ENCODE measurements at regions not wholly inside any gene's neighbourhood (a gene's known extent, or its start where the extent isn't known, plus 50 kb on each side); places are given as distances from the start of the nearest gene placed in this dataset.
"Not testable (repeated sequence)": the region's sequence is repeated elsewhere in the genome, so short reads cannot be mapped to it uniquely, and the experiment has no call there.

DNA sequence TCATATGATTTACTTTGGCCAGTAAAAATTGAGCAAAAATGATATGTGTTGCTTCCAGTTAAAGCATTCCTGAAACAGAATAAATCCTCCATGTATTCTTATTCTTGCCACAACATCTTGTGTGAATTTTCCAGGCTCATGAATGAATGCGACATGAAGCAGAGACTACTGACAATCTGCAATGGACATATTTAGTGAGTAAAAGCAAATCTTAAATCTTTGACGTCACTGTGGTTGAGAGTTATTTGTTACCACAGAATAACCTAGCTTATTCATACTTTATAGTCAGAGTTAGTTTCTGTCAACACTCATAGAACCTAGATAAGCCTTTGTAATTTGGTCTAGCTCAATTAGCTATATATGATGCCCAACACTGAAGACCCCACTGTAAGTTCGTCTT, 1443.1 kb downstream of the PCDH9 start:
- TF ChIP-seq GATA1 (IDR thresholded peaks at IDR 0.05; ENCODE audit: low read depth, low read length) (no peak), POLR2A (IDR thresholded peaks at IDR 0.05; ENCODE audit: low read length) (no peak)
- DNase-seq: no peak

DNA sequence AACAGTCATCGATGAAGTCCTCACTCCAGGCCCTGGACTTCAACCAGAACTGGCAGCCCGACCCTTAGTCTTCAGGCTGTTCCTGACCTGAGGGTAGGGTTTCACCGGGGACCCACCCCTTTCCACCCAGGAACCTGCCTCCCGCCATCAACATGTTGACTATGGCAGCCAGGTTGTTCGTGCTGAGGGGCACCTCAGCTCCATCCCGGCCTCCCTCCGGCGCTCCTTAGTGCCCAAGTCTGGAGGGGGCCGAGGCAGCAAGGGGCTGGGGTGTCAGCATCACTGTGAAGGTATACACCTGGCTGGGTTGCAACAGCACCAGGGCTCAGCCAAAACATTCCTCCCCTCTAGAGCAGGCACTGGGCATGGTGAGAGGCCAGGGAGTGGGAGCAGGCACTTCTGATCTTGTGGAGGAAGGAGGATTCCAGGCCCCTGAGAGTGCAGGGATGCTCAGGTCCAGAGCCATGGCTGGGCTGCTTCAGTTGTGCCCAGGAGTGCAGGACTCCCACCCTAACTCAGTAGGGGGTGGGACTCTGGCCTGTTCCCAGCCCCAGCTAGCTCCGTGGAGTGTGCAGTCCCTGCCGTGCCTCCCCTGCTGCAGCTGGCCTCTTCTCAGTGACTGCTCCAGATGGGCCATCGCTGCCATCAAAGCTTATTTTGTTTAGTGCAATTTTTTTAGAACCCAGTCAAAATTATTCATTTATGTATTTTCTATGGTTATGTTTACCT, 1445.9 kb downstream of the PCDH9 start:
- DNase-seq: no peak
- TF ChIP-seq GATA1 (IDR thresholded peaks at IDR 0.05; ENCODE audit: low read depth, low read length): no peak

DNA sequence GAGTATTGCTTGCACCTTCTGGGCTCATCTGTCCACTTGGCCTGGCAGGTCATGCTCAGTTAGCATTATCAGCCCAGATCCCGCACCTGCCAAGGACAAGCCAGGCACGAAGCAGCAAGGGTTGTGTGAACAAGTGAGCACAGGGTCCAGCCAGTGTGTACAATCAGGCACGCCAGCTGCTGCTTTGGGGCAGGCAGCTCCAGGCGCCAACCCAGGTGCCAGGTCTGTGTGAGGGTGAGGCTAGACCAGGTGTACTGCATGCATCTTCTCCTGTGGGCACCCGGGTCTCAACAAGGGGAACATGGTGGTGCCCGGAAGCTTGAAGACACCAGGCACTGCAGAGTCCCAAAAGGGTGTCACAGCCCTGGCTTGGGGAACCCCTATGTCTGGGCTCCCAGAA, 1446.8 kb downstream of the PCDH9 start:
- TF ChIP-seq POLR2A (IDR thresholded peaks at IDR 0.05; ENCODE audit: low read length): no peak
- no peak for TF ChIP-seq GATA1 (IDR thresholded peaks at IDR 0.05; ENCODE audit: low read depth, low read length)
- no peak for DNase-seq

DNA sequence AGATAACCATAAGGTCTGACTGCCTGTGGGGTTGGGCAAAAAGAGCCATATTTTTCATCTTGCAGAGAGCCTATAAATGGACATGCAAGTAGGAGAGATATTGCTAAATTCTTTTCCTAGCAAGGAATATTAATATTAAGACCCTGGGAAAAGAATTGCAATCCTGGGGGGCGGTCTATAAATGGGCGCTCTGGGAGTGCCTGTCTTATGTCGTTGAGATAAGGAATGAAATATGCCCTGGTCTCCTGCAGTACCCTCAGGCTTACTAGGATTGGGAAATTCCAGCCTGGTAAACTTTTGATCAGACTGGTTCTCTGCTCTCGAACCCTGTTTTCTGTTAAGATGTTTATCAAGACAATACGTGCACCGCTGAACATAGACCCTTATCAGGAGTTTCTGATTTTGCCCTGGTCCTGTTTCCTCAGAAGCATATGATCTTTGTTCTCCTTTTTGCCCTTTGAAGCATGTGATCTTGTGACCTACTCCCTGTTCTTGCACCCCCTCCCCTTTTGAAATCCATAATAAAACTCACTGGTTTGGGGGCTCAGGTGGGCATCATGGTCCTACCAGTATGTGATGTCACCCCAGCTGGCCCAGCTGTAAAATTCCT, 1458.3 kb downstream of the PCDH9 start:
- DNase-seq: not testable (repeated sequence)

DNA sequence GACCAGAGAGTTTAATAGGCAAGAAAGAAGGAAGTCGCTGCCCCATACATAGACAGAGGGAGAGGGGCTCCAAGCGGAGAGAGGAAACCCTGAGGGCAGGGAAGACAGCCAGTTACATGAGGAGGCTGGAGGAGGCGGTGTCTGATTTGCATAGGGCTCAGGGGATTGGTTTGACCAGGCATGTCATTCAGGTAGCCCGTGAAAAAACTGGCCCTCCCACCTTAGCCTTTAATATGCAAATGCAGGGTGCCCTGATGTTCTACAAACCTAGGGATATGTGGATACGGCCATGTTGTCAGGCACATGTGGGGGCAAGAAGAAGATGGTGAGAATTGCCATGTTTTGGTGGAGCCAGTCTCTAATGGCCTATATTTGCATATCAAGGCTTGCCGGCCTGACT, 1461.6 kb downstream of the PCDH9 start:
- DNase-seq: no peak
- TF ChIP-seq POLR2A (IDR thresholded peaks at IDR 0.05; ENCODE audit: low read length) (no peak), GATA1 (IDR thresholded peaks at IDR 0.05; ENCODE audit: low read depth, low read length) (no peak)

DNA sequence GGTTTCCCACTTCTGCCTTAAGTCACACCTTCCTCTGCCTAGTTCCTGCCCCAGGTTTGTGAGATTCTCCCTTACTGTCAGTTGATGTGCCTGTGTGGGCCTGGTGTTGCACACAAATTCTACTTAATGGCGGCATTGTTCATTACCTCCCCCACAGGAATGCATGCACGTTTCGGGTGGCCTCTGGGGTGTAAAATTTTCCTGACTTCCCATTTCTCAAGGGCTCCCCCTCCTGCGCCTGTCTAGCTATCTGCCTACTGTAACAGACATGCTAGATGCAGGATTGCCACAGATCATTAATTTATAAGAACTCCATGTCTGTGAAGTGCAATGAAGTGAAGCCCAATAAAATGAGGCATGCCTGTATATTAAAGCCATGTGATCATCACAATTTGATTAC, 1466.3 kb downstream of the PCDH9 start:
- DNase-seq: no peak
- TF ChIP-seq GATA1 (IDR thresholded peaks at IDR 0.05; ENCODE audit: low read depth, low read length) (no peak), POLR2A (IDR thresholded peaks at IDR 0.05; ENCODE audit: low read length) (no peak)

DNA sequence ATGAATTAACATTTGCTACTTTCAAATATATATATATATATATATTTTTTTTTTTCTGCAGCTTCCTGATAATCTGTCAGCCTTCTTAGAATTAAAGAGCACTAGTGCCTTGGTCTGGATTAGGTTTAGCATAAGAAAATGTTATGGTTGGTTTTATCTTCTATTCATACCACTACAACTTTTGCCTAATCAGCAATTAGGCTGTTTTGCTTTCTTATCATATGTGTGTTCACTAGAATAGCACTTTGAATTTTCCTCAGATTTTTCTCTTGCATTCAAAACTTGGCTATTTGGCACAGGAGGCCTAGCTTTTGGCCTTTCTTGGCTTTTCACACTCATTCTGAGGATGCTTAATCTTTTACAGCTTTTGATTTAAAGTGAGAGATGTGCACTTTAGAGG, 1468.1 kb downstream of the PCDH9 start:
- DNase-seq: no peak
- TF ChIP-seq GATA1 (IDR thresholded peaks at IDR 0.05; ENCODE audit: low read depth, low read length): no peak
- no peak for TF ChIP-seq POLR2A (IDR thresholded peaks at IDR 0.05; ENCODE audit: low read length)

DNA sequence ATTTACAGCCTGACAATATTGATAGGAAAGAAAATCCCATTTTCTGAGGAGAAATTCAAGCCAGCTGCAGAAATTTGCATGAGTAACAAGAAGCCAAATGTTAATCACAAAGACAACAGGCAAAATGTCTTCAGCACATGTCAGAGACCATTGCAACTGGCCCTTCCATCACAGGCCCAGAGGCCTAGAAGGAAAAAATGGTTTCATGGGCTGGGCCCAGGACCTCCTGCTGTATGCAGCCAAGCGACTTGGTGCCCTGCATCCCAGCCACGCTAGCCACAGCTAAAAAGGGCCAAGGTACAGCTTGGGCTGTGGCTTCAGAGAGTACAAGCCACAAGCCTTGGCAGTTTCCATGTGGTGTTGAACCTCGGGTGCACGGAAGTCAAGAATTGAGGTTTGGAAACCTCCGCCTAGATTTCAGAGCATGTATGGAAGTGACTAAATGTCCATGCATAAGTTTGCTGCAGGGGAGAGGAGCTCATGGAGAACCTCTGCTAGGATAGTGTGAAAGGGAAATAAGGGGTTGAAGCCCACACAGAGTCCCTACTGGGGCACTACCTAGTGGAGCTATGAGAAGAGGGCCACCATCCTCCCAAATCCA, 1474.0 kb downstream of the PCDH9 start:
- TF ChIP-seq POLR2A (IDR thresholded peaks at IDR 0.05; ENCODE audit: low read length) (no peak), GATA1 (IDR thresholded peaks at IDR 0.05; ENCODE audit: low read depth, low read length) (no peak)
- DNase-seq: no peak

DNA sequence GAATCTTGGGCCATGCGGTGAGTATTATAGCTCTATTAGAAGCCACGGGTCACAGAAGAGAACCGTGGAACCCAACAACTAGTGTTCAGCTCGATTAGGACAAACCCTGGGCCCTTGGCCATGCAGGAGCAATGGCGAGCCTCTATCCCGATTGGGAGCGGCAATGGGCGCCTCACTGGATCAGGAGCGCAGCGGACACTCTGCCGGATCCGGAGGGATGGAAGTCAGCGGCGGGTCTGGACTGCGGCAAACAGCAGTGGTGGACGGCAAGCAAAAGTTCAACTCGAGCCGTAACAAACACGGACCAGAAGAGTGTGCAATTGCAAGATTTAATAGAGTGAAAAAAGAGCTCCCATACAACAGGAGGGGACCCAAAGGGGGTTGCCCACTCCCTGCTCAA, 1481.9 kb downstream of the PCDH9 start:
- no peak for DNase-seq
- no peak for TF ChIP-seq POLR2A (IDR thresholded peaks at IDR 0.05; ENCODE audit: low read length)
- TF ChIP-seq GATA1 (IDR thresholded peaks at IDR 0.05; ENCODE audit: low read depth, low read length): no peak

DNA sequence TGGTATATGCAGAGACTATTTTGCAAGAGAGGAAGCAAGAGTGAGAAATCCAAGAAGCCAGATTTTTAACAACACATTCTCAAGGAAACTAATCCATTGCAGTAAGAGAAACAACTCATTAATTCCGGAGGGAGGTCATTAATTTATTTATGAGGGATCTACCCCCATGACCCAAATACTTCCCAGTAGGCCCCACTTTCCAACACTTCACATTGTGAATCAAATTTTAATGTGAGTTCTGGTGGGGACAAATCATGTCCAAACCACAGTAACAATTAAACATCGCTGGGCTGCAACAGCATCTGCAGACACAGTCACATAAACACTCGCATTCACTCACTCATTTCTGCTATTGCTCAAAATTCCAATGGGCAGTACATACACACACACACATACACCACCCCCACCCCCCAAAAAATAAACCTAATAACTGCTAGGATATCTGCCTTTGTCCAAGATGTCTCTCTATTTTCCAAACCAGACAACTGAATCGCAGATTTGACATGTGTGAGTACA, 1483.7 kb downstream of the PCDH9 start:
- TF ChIP-seq POLR2A (IDR thresholded peaks at IDR 0.05; ENCODE audit: low read length) (no peak), GATA1 (IDR thresholded peaks at IDR 0.05; ENCODE audit: low read depth, low read length) (no peak)
- DNase-seq: no peak

DNA sequence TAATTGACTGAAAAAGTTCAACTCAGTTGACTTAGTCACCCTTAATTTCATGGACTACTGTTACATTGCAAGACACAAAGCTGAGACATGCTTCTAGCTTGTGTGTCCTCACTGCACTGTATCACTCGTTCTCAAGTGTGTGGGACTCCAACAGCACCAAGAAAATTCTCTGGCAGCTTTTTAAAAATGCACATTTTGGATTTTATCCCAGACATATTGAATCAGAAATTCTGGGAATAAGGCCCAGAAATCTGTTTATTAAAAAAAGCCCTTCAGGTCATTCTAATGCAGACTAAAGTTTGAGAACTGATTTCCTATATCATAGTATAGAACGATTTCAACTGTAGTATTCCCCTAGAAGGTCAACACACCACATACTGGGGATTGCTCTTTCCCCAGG, 1485.3 kb downstream of the PCDH9 start:
- DNase-seq: no peak
- TF ChIP-seq GATA1 (IDR thresholded peaks at IDR 0.05; ENCODE audit: low read depth, low read length) (no peak), POLR2A (IDR thresholded peaks at IDR 0.05; ENCODE audit: low read length) (no peak)

DNA sequence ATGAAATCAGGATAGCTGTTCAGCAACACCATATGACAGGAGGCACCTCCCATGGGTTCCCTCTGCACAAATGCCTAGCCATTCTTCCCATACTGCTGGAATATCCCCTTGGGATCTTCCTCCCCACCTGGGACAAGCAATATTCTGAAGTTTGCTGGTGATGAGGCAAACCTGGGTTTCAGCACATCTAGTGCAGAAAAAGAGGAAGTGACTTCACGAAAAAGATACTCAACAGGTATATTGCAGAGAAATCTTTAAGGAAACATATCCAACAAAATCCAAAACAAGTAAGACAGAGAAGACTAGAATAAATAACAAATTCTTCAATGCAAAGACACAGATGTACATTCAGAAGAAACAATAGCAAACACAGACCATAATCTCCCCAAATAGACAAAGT, 1497.0 kb downstream of the PCDH9 start:
- TF ChIP-seq POLR2A (IDR thresholded peaks at IDR 0.05; ENCODE audit: low read length) (no peak), GATA1 (IDR thresholded peaks at IDR 0.05; ENCODE audit: low read depth, low read length) (no peak)
- DNase-seq: no peak

DNA sequence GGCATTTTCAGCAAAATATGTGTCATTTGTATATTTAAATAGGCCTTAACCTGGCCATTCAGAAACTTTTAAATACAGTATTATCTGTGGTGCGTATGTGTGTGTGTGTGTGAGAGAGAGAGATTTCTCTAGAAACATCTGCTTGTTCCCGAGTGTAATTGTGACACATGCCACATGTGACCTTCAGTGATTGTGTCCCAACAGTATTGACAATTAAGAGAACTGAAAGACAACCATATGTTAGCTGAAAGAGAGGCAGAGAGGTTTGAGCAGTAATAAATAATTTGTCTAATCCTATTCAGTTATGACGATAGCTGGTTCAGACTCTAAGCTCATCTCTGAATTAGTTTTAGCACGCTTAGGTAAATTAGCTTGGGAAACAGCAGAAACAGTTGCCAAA, 1503.1 kb downstream of the PCDH9 start:
- no peak for DNase-seq
- TF ChIP-seq POLR2A (IDR thresholded peaks at IDR 0.05; ENCODE audit: low read length): no peak
- TF ChIP-seq GATA1 (IDR thresholded peaks at IDR 0.05; ENCODE audit: low read depth, low read length): no peak

DNA sequence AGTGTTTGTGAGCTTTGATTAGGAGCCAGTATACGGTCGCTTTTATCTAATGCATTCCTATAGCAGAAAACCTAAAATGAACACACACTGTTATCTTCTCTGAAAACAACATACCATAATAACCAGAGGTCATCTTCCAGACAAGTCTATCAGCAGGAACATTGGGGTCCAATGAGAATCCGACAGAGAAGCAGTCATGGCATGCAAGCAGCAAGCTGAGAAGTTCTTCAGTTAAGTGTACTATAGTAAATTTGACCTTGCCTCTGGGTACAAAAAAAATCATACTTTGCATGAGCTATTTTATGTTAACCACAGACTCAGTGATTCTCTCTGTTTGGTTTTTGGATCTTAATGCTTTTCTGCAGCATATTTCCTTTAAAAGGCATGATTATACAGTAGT, 1505.1 kb downstream of the PCDH9 start:
- no peak for DNase-seq
- TF ChIP-seq GATA1 (IDR thresholded peaks at IDR 0.05; ENCODE audit: low read depth, low read length): no peak
- TF ChIP-seq POLR2A (IDR thresholded peaks at IDR 0.05; ENCODE audit: low read length): no peak

DNA sequence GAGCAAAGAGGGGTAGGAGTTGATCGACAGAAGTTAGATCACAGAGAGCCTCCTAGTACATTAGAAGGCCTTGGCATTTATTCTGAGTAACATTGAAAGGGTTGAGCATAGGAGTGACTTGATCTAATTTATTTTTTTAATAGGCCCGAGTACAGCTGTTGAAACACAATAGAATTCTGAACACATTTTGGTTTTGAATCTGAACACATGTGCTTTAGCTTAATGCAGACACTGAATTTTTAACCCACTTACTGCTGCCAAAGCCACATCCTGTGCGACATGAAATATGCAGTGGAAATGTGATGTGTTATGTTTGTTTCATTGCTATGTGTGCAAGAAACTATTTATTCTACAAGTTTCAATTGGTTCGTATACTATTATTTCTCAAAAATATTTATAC, 1505.9 kb downstream of the PCDH9 start:
- DNase-seq: no peak
- no peak for TF ChIP-seq POLR2A (IDR thresholded peaks at IDR 0.05; ENCODE audit: low read length)
- TF ChIP-seq GATA1 (IDR thresholded peaks at IDR 0.05; ENCODE audit: low read depth, low read length): no peak
